ENCODE measurements at regions not wholly inside any gene's neighbourhood (a gene's known extent, or its start where the extent isn't known, plus 50 kb on each side); places are given as distances from the start of the nearest gene placed in this dataset.

DNA sequence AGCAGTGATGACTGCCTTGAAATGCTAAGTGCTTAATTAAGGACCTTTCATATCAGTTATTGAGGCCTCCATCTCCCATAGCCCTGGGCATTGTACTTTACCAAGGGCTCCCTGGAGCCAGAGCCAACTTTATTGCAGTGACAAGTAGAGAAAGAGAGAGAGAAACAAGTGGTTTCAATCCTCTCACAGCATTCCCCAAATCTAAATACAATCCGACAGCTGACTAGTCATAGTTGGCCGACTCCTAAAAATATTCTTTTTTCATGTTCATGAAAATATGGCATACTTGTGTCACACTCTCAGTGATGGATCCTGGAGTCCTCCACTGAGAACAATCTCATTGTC is 127.0 kb upstream of the TFAP2D start:
- no peak for DNase-seq
- Mint-ChIP-seq H3K36me3 (no peaks in the 10 kb centered on the region), H3K9me3 (peaks cover 0 to 15% (median 4%) of the 10 kb centered on the region in 6 donors), H3K4me1 (no peaks in the 10 kb centered on the region), H3K4me3 (no peak overlapping the region), H3K27me3 (ENCODE audit: low read depth in 3 of 3) (no peaks in the 10 kb centered on the region), H3K27ac (no peak overlapping the region)

DNA sequence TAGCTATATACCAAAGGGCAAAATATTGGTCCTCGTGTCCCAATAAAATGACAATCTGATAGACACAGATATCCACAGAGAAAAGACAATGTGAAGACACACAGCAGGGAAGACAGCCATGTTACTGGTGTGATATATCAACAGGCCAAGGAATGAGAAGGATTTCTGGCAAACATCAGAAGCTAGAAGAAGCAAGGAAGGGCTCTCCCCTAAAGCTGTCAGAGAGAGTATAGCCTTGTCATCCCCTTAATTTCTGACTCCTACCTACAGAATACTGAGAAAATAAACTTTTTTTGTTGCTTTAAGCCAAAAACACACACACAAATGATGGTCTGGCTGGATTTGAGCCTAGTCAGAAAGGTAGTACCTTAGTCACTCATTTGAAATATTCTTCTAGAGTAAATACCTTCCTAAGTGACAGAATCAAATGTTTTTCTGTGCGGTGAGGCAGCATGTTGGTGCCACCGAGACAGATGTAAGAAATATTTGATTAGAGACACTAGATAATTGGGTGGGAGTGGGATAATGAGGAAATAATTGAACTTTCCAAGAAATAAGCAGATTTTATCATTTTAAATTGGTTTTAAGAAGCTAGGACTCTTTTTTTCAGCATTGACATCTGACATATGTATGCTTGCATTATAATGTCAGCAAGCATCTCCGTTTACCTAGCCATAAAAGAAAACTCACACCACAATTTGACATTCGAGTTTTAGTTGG is 123.4 kb upstream of the TFAP2D start:
- Mint-ChIP-seq H3K9me3 (peaks cover 1 to 12% (median 4%) of the 10 kb centered on the region in 6 donors), H3K4me1 (no peaks in the 10 kb centered on the region), H3K27ac (no peak overlapping the region), H3K4me3 (no peak overlapping the region), H3K27me3 (ENCODE audit: low read depth in 3 of 3) (no peaks in the 10 kb centered on the region), H3K36me3 (no peaks in the 10 kb centered on the region)
- DNase-seq = no peak

DNA sequence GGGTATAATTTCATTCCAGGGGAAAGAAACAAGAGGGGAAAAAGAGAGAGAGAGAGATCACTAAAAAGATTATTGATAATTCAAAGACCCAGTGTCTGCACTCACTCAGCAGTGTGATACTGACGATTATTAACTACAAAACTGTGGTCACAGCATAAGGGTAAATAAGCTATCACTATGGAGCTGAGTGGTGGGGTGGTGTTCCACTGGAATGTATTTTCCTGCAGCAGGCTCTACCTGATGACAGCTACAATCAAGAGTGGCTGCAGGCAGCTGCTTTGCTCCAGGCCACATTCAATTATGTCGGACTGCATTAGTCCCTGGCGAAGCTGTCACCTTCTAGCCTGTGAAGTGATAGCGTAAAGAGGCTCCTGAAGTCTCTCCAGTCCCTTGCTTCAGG is 122.2 kb upstream of the TFAP2D start:
- Mint-ChIP-seq H3K4me1 (no peaks in the 10 kb centered on the region), H3K27me3 (ENCODE audit: low read depth in 3 of 3) (no peaks in the 10 kb centered on the region), H3K36me3 (no peaks in the 10 kb centered on the region), H3K9me3 (peaks cover 0 to 10% (median 4%) of the 10 kb centered on the region in 6 donors), H3K4me3 (no peak overlapping the region), H3K27ac (no peak overlapping the region)
- DNase-seq = no peak

DNA sequence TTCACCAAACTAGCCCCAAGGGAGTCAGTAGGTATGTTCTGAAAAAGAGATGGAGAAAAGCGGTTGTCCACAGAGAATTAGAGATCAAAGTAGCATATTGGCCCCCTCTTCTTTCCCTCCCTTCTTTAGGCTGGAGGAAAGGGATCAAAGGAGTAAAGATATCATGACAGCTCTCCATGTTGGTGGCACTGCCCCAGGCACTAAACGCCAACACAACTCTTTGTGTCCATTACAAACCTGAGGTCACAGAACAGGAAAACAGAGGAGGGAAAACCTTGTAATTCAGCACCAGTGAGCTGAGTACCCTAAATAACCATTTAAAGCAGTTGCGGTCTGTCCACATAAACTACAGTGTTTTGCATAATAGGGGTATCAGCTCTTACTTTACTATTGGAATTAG is 113.0 kb upstream of the TFAP2D start:
- peaks cover 3 to 22% (median 5%) of the 10 kb centered on the region in 6 donors for H3K9me3 Mint-ChIP-seq
- no peak overlapping the region for H3K27ac Mint-ChIP-seq
- no peaks in the 10 kb centered on the region for H3K4me1 Mint-ChIP-seq
- H3K4me3 Mint-ChIP-seq = no peak overlapping the region
- H3K27me3 Mint-ChIP-seq (ENCODE audit: low read depth in 3 of 3) = peaks cover 0 to 2% (median 0%) of the 10 kb centered on the region in 3 donors
- no peak for DNase-seq
- H3K36me3 Mint-ChIP-seq = no peaks in the 10 kb centered on the region

DNA sequence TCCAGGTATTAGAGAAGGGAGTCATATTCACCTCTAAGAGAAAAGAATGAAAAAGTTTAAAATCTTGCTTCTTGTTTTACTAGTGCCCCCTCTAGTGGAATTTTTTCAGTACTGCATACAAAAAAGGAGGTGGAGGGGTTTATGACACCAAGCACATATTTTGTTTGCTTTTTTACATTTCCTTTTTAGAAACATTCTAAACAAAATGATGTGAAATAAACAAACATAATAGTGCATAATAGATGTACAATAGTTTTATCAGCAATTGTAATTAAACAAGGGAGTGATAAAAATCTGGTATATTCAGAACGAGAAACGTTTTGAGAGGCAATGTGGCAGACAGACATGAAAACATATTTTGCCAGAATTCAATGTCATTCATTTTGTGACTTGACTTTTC is 111.0 kb upstream of the TFAP2D start:
- peaks cover 2 to 21% (median 7%) of the 10 kb centered on the region in 6 donors for H3K9me3 Mint-ChIP-seq
- H3K4me1 Mint-ChIP-seq = no peaks in the 10 kb centered on the region
- H3K27ac Mint-ChIP-seq = no peak overlapping the region

DNA sequence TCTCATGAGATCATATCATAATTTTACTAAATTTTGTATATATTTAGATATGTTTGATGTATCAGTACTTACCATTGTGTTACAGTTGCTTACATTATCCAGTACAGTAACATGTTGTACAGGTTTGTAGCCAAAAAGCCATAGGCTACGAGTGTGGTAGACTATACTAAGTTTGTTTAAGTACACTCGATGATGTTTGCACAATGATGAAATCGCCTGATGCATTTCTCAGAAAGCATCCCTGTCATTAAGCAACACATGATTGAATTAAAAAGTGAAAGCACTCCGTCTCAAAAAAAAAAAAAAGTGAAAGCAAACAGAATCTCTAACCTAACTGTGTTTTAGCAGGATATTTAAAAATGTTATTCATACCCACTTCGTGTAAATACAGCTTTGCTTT is 104.9 kb upstream of the TFAP2D start:
- no peak for DNase-seq
- Mint-ChIP-seq H3K27me3 (ENCODE audit: low read depth in 3 of 3) (peaks cover 0 to 2% (median 0%) of the 10 kb centered on the region in 3 donors), H3K36me3 (no peaks in the 10 kb centered on the region), H3K4me3 (no peak overlapping the region), H3K9me3 (peaks cover 0 to 22% (median 5%) of the 10 kb centered on the region in 6 donors), H3K4me1 (no peaks in the 10 kb centered on the region), H3K27ac (no peak overlapping the region)

More for the DNA sequence above, 111.0 kb upstream of the TFAP2D start:
- no peak for DNase-seq
- peaks cover 0 to 2% (median 0%) of the 10 kb centered on the region in 3 donors for H3K27me3 Mint-ChIP-seq (ENCODE audit: low read depth in 3 of 3)
- H3K4me3 Mint-ChIP-seq = no peak overlapping the region
- H3K36me3 Mint-ChIP-seq = no peaks in the 10 kb centered on the region

DNA sequence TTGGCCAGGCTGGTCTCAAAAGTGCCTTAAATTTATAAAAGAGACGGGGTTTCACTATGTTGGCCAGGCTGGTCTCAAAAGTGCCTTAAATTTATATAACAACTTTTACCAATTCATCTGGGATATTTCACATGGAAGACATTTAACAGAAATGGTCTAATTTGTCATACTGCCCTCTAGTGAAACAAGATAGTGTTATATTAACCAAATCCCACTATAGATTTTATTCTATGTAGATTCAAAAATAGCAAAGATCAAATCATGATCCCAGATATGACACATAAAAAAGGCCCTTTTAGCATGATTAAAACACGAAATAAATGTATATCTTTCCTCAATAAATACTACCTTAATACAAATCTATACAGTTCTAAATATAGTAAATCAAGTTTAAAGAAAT is 102.8 kb upstream of the TFAP2D start:
- no peaks in the 10 kb centered on the region for H3K4me1 Mint-ChIP-seq
- no peaks in the 10 kb centered on the region for H3K36me3 Mint-ChIP-seq
- peaks cover 3 to 36% (median 11%) of the 10 kb centered on the region in 6 donors for H3K9me3 Mint-ChIP-seq
- H3K4me3 Mint-ChIP-seq = no peak overlapping the region
- no peak overlapping the region for H3K27ac Mint-ChIP-seq
- DNase-seq = no peak
- no peaks in the 10 kb centered on the region for H3K27me3 Mint-ChIP-seq (ENCODE audit: low read depth in 3 of 3)

DNA sequence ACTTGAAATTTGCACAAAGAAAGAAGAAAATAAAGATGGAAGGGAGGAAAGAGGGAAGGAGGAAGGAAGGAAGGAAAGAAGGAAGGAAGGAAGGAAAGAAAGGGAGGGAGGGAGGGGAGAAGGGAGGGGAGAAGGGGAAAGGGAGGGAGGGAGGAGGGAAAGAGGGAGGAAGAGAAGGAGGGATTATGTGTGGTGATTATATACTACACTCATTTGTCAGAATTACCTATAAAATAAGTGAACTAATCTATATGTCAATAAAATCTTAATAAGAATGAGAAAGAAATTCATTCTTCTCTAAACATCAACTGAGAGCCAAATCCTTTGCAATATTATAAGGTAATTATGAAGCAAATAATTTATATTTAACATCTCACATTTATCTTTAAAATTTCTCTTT is 77.9 kb upstream of the TFAP2D start:
- H3K27me3 Mint-ChIP-seq (ENCODE audit: low read depth in 3 of 3) = no peaks in the 10 kb centered on the region
- no peak for DNase-seq
- no peak overlapping the region for H3K27ac Mint-ChIP-seq
- no peak overlapping the region for H3K4me3 Mint-ChIP-seq
- peaks cover 0 to 17% (median 8%) of the 10 kb centered on the region in 6 donors for H3K9me3 Mint-ChIP-seq
- H3K36me3 Mint-ChIP-seq = no peaks in the 10 kb centered on the region
- no peaks in the 10 kb centered on the region for H3K4me1 Mint-ChIP-seq

DNA sequence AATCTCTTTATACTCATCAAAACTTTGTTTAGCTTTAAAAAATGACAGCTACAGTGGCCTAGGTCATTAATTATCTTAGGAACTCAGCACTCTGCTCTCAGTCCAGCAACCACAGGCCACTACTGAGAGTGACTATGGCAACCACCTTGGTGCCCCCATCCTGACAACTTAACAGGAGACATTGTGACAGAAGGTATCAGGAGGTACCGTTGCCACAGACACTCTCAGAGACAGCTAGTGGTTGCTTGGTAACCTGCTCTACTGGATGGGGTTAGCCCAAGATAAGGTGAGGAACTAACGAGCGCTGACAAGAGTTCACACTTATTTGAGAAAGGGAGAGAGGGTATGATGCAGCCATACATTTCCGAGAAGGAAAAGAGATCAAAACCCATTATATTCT is 76.1 kb upstream of the TFAP2D start:
- H3K27me3 Mint-ChIP-seq (ENCODE audit: low read depth in 3 of 3) = no peaks in the 10 kb centered on the region
- H3K9me3 Mint-ChIP-seq = peaks cover 0 to 17% (median 8%) of the 10 kb centered on the region in 6 donors
- DNase-seq = no peak
- no peaks in the 10 kb centered on the region for H3K36me3 Mint-ChIP-seq
- H3K4me3 Mint-ChIP-seq = no peak overlapping the region
- H3K4me1 Mint-ChIP-seq = no peaks in the 10 kb centered on the region
- no peak overlapping the region for H3K27ac Mint-ChIP-seq

DNA sequence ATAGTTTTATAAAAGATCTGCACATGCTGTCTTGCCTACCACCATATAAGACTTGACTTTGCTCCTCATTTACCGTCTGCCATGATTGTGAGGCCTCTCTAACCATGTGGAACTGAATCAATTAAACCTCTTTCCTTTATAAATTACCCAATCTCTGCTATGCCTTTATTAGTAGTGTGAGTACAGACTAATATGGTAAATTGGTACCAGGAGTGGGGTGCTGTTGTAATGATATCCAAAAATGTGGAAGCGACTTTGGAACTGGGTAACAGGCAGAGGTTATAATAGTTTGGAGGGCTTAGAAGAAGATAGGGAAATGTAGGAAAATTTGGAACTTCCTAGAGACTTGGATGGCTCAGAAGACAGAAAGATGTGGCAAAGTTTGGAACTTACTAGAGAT is 64.2 kb upstream of the TFAP2D start:
- Mint-ChIP-seq H3K27ac (no peak overlapping the region), H3K4me1 (no peaks in the 10 kb centered on the region), H3K36me3 (no peaks in the 10 kb centered on the region), H3K27me3 (ENCODE audit: low read depth in 3 of 3) (peaks cover 0 to 1% (median 1%) of the 10 kb centered on the region in 3 donors), H3K4me3 (no peak overlapping the region), H3K9me3 (peaks cover 27 to 45% (median 36%) of the 10 kb centered on the region in 6 donors)
- no peak for DNase-seq

DNA sequence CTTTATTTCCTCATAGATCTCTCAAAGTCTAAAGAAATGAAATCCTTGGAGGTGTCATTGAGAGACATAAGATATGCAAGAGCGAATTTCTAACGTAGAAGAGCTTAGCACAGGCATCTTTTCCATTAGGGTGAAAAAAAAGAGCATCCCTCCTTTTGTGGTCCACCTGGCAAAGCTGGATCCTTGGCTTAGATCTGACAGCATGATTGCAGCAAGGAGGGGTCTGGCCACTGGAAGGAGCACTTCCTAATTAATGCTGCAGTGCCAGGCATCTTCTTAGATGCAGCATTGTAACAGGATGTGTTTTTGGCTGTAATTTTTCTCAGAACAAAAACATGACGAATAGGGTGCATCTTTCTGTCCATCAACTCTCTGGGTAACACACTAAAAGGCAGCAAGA is 60.1 kb upstream of the TFAP2D start:
- H3K4me1 Mint-ChIP-seq = no peaks in the 10 kb centered on the region
- no peak overlapping the region for H3K4me3 Mint-ChIP-seq
- H3K9me3 Mint-ChIP-seq = peaks cover 13 to 31% (median 19%) of the 10 kb centered on the region in 6 donors

DNA sequence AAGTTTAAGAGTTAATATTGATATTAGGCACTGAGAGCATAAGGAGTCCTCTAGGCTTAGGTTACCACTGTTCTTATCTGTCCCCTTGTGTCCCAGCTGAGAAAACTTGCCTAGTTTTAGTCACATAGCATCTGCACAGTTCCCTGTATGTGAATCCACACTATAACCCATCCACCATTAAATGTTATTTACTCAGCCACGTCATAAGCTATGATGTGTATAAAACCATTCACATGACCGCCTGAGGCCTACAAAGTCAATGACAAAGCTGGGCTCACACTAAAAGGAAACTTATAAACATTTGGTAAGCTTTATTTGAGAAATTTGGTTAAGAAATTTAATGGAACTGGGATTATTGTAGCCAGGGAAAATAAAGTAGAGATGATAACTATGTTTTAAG is 59.2 kb upstream of the TFAP2D start:
- Mint-ChIP-seq H3K9me3 (peaks cover 11 to 30% (median 14%) of the 10 kb centered on the region in 6 donors), H3K27me3 (ENCODE audit: low read depth in 3 of 3) (peaks cover 0 to under 1% (median 0%) of the 10 kb centered on the region in 3 donors), H3K4me3 (no peak overlapping the region), H3K27ac (no peak overlapping the region), H3K4me1 (no peaks in the 10 kb centered on the region), H3K36me3 (no peaks in the 10 kb centered on the region)
- DNase-seq = no peak

More for the DNA sequence above, 60.1 kb upstream of the TFAP2D start:
- H3K36me3 Mint-ChIP-seq = no peaks in the 10 kb centered on the region
- no peak for DNase-seq
- peaks cover 0 to 1% (median 0%) of the 10 kb centered on the region in 3 donors for H3K27me3 Mint-ChIP-seq (ENCODE audit: low read depth in 3 of 3)
- no peak overlapping the region for H3K27ac Mint-ChIP-seq

DNA sequence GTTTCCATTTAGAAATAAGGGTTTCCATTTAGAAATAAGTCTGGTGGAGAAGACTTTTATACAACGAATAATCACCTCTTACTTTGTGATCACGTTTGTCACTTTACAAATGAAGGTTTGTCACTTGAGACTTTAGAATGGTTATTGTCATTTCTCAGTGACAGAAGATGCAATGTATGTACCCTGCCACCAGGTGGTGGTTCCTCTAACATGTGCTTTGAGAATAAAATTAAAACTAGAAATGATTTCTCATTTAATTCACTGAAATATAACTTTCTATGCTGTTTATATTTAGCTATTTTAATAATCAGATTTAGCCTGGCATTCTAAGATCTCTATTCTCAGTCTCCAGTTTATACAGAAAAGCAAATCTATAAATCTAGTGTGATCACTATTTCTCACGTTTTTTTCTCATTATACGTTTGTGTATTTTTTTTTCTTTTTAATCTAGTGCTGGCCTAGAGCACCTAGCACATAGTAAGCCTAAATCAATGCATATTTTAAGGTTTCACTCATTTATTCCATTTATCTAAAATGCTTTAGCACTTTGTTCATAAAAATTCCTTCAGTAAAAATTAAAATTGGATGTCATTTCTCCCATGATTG is 57.4 kb upstream of the TFAP2D start:
- Mint-ChIP-seq H3K27ac (no peak overlapping the region), H3K27me3 (ENCODE audit: low read depth in 3 of 3) (no peaks in the 10 kb centered on the region), H3K4me3 (no peak overlapping the region), H3K9me3 (peaks cover 3 to 15% (median 8%) of the 10 kb centered on the region in 6 donors), H3K36me3 (no peaks in the 10 kb centered on the region), H3K4me1 (no peaks in the 10 kb centered on the region)
- DNase-seq = no peak

DNA sequence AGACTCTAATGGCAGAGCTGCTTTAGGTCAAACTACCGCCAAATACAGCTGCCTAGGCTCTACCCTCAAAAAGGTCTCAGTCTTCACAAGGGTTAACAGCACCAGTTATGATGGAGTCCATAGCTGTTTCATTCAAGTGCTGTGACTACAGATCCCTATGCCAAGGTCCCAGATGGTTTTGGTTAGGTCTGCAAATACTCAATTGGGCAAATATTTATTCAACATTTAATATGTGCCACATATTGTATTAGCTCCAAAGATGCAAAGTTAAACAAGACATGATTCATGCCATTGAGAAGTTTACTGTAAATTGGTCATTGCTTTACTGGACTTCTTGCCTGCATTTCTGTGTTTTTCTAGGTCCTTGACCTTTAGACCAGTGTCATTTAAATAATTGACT is 55.8 kb upstream of the TFAP2D start:
- Mint-ChIP-seq H3K4me3 (no peak overlapping the region), H3K36me3 (no peaks in the 10 kb centered on the region), H3K27ac (no peak overlapping the region), H3K4me1 (no peaks in the 10 kb centered on the region), H3K9me3 (peaks cover 0 to 11% (median 2%) of the 10 kb centered on the region in 6 donors), H3K27me3 (ENCODE audit: low read depth in 3 of 3) (no peaks in the 10 kb centered on the region)
- DNase-seq = no peak

DNA sequence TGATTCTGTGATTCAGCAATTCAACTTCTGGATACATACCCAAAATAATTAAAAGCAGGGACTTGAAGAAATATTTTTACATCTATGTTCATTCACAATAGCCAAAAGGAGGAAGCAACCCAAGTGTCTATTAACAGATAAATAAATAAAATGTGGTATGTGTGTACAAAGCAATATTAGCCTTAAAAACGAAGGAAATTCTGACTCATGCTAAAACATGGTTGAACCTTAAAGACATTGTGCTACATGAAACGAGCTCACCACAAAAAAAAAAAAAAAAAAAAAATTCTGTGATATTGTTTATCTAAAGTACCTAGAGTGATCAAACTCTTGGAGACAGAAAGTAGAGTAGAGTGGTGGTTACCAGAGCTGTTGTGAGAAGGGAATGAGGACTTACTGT is 54.8 kb upstream of the TFAP2D start:
- Mint-ChIP-seq H3K27me3 (ENCODE audit: low read depth in 3 of 3) (no peaks in the 10 kb centered on the region), H3K27ac (no peak overlapping the region)

More for the DNA sequence above, 54.8 kb upstream of the TFAP2D start:
- Mint-ChIP-seq H3K4me3 (no peak overlapping the region), H3K36me3 (no peaks in the 10 kb centered on the region), H3K9me3 (peaks cover 0 to 11% (median 2%) of the 10 kb centered on the region in 6 donors), H3K4me1 (no peaks in the 10 kb centered on the region)
- no peak for DNase-seq

Measured in immature natural killer cell (primary cell).